Stimulated activated CD8-positive, alpha-beta memory T cell treated with anti-CD3 and anti-CD28 coated beads, Interleukin-7, amount 100 ng/mL, for 4 hours (primary cell): ENCODE measurements at regions not wholly inside any gene's neighbourhood (a gene's known extent, or its start where the extent isn't known, plus 50 kb on each side); places are given as distances from the start of the nearest gene placed in this dataset.
"Not testable (repeated sequence)": the region's sequence is repeated elsewhere in the genome, so short reads cannot be mapped to it uniquely, and the experiment has no call there.

ENCODE experiments used
- DNase-seq, 2 donors: peaks; one replicate each; pipeline ENCODE4 v3.0.0-alpha.2; 2020; ENCODE audit warnings: low read depth in 2 of 2

- no peak for DNase-seq
Measured at GRCh38 chr6:56904068-56904467, 50.8 kb upstream of the BEND6 start.

- no peak for DNase-seq
Measured at GRCh38 chr6:56902641-56903464, 52.1 kb upstream of the BEND6 start.

- no peak for DNase-seq
Measured at GRCh38 chr6:56900784-56901183, 54.1 kb upstream of the BEND6 start.

GRCh38 chr6:56899753-56900152 lies 55.2 kb upstream of the BEND6 start:
- no peak for DNase-seq

- no peak for DNase-seq
Measured at GRCh38 chr6:56899311-56899710, 55.6 kb upstream of the BEND6 start.

GRCh38 chr6:56897789-56898529 lies 56.9 kb upstream of the BEND6 start:
- DNase-seq, result no peak

GRCh38 chr6:56891754-56892153 lies 63.2 kb upstream of the BEND6 start:
- DNase-seq, result no peak

GRCh38 chr6:56890683-56891429 lies 64.1 kb upstream of the BEND6 start:
- no peak for DNase-seq

GRCh38 chr6:56890066-56890465 lies 64.8 kb upstream of the BEND6 start:
- DNase-seq, result no peak

- no peak for DNase-seq
Measured at GRCh38 chr6:56889492-56889891, 65.4 kb upstream of the BEND6 start.

- no peak for DNase-seq
Measured at GRCh38 chr6:56888687-56889086, 66.2 kb upstream of the BEND6 start.

GRCh38 chr6:56887086-56887485 lies 67.8 kb upstream of the BEND6 start:
- DNase-seq, result no peak

- DNase-seq, result no peak
Measured at GRCh38 chr6:56877922-56878321, 77.0 kb upstream of the BEND6 start.

GRCh38 chr6:56875961-56876360 lies 78.9 kb upstream of the BEND6 start:
- no peak for DNase-seq

GRCh38 chr6:56875523-56875922 lies 79.4 kb upstream of the BEND6 start:
- DNase-seq, result no peak

GRCh38 chr6:56874328-56874727 lies 80.6 kb upstream of the BEND6 start:
- no peak for DNase-seq

GRCh38 chr6:56870053-56870452 lies 84.9 kb upstream of the BEND6 start:
- not testable (repeated sequence) for DNase-seq

GRCh38 chr6:56869346-56869745 lies 85.6 kb upstream of the BEND6 start:
- no peak for DNase-seq

GRCh38 chr6:56868687-56869086 lies 86.2 kb upstream of the BEND6 start:
- no peak for DNase-seq

- no peak for DNase-seq
Measured at GRCh38 chr6:56866917-56867522, 87.9 kb upstream of the BEND6 start.

- DNase-seq, result no peak
Measured at GRCh38 chr6:56865081-56865875, 89.6 kb upstream of the BEND6 start.
